Esophagus mucosa (tissue), 1 donor: ENCODE measurements at regions not wholly inside any gene's neighbourhood (a gene's known extent, or its start where the extent isn't known, plus 50 kb on each side); places are given as distances from the start of the nearest gene placed in this dataset.
"Not testable (repeated sequence)": the region's sequence is repeated elsewhere in the genome, so short reads cannot be mapped to it uniquely, and the experiment has no call there.

Experiments
- ATAC-seq: fragments of 200-7000 bp; cut with Tn5 transposase; one replicate; pipeline ENCODE4 v1.9.1; 2020
- donor health status: DM: yes; HTN: yes; CAD: no.

GRCh38 chr11:57917632-57918031 is 106.0 kb upstream of the OR9Q1 start:
- no peak for ATAC-seq

GRCh38 chr11:57920971-57921370 is 102.7 kb upstream of the OR9Q1 start:
- ATAC-seq, result no peak

- ATAC-seq, result no peak
Observed at GRCh38 chr11:57932105-57932504, 91.6 kb upstream of the OR9Q1 start.

GRCh38 chr11:57935402-57936049 is 88.2 kb upstream of the OR9Q1 start:
- no peak for ATAC-seq

DNA sequence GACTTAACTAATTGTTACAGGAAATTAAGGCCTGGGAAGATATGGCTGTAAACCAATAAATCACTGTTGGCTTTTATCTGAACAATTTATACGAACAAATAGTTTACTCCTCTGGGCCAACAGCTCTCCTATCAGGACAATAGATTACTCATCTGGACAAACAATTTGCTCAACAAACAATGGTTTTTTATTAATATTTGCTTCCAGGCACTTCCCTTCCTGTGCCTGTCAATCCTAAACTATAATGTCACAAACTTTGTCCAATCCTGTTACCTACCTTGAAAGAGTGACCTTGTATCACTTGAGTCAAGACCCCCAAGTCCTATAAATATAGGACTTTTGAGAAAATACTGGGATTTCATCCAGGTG is 87.6 kb upstream of the OR9Q1 start:
- ATAC-seq, result no peak

DNA sequence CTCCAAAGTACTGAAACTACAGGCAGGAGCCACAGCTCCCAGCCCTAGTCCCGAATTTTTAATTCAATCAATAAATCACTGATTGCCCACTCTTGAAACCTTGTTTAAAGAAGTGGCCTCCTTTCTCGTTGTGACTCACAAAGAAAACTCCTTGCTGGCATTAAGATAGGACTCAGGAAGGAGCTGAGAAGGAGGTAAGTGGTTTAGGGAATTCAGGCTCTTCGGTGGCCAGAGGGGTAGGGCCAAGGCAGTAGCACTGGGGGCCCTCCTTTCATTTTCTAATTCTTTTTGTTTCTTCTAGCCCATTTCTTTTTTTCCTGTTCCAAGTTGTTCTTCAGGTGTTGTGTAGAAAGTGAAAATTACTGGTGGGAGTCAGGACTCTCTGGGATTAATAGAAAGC is 86.2 kb upstream of the OR9Q1 start:
- no peak for ATAC-seq

- ATAC-seq, result no peak
Observed at GRCh38 chr11:57938351-57938750, 85.3 kb upstream of the OR9Q1 start.

DNA sequence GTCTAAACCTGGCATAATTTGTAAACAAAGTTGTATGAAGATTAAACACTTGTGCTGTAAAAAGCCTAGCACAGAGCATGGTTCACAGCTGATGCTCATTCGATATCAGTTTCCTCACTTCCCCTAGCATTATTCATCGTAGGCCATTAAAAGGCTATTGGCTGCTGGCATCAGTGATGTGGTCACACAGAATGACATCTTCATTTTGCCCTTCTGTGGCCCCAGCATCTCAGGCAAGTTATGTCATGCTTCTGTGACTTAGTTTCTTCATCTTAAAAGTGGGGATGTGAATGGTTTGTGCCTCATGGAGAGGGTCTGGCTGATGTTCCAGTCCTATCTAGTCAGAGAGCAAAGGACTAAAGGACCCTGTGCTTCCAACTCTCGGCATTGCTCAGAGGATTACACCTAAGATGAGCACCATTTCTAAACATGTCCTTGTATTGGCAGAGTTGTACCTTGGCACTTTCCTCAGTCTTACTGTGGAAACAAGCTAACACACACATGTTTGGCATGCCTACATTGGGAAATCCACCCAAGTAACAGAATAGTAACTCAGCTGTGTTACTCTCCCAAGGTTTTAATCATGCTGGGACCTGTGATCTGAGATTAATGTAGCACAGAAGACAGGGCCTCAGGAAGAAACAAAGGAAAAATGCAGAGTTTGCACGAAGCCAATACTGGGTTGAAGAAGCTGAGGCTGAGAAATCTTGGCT is 83.5 kb upstream of the OR9Q1 start:
- ATAC-seq, result peak; percentile 81

- no peak for ATAC-seq
Observed at GRCh38 chr11:57941875-57942274, 81.8 kb upstream of the OR9Q1 start.

- ATAC-seq, result peak; percentile 56
Observed at GRCh38 chr11:57942808-57943207, 80.9 kb upstream of the OR9Q1 start.

DNA sequence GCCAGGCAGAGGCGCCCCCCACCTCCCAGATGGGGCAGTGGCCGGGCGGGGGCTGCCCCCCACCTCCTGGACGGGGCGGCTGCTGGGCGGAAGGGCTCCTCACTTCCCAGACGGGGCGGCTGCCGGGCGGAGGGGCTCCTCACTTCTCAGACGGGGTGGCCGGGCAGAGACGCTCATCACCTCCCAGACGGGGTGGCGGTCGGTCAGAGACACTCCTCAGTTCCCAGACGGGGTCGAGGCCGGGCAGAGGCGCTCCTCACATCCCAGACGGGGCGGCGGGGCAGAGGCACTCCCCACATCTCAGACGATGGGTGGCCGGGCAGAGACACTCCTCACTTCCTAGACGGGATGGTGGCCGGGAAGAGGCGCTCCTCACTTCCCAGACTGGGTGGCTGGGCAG is 79.9 kb upstream of the OR9Q1 start:
- ATAC-seq, result not testable (repeated sequence)

- ATAC-seq, result no peak
Observed at GRCh38 chr11:57946628-57947027, 77.1 kb upstream of the OR9Q1 start.

GRCh38 chr11:57964660-57965059 is 59.0 kb upstream of the OR9Q1 start:
- ATAC-seq, result no peak

- ATAC-seq, result no peak
Observed at GRCh38 chr11:57971272-57972012, 52.2 kb upstream of the OR9Q1 start.

- ATAC-seq, result no peak
Observed at GRCh38 chr11:57972013-57972367, 51.7 kb upstream of the OR9Q1 start.
